DOHH2 (cell line): ENCODE measurements at regions not wholly inside any gene's neighbourhood (a gene's known extent, or its start where the extent isn't known, plus 50 kb on each side); places are given as distances from the start of the nearest gene placed in this dataset.

Experiments used
- EZH2phosphoT487 ChIP-seq: fragments of 200-600 bp; sonication (generic); IDR thresholded peaks from 2 replicates; pipeline ENCODE4 v1.6.1; 2017; ENCODE audit warnings: borderline replicate concordance, mild to moderate bottlenecking, antibody characterized with exemption, low read length, moderate library complexity, mixed read lengths
- TF ChIP-seq, protein P1 (sequence below): fragments of 200-600 bp; sonication (generic); IDR thresholded peaks from one replicate; pipeline ENCODE4 v1.5.1; 2014; ENCODE audit warnings: antibody characterized with exemption, mild to moderate bottlenecking, low read depth, low read length; ENCODE audit not compliant: poor library complexity, severe bottlenecking

DNA sequence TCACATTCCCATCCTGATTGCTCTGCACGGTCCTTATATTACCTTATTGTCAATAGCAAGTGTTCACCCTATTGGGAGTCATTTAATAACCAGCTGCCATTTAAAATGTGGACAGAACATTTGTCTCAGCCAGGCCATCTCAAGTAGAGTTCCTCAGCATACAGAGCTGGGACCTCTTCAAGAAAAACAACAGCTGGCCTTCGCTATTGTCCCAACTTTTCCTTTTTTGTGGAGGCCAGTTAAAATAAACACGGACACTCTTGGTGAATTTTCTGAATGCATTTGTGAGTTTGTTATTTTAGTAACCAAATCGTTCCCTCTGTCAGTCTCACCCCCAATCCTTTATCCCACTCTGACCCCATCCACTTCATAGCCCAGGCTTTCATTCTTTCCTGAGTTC lies 395.3 kb upstream of the PITX2 start:
- TF ChIP-seq, protein P1, sequence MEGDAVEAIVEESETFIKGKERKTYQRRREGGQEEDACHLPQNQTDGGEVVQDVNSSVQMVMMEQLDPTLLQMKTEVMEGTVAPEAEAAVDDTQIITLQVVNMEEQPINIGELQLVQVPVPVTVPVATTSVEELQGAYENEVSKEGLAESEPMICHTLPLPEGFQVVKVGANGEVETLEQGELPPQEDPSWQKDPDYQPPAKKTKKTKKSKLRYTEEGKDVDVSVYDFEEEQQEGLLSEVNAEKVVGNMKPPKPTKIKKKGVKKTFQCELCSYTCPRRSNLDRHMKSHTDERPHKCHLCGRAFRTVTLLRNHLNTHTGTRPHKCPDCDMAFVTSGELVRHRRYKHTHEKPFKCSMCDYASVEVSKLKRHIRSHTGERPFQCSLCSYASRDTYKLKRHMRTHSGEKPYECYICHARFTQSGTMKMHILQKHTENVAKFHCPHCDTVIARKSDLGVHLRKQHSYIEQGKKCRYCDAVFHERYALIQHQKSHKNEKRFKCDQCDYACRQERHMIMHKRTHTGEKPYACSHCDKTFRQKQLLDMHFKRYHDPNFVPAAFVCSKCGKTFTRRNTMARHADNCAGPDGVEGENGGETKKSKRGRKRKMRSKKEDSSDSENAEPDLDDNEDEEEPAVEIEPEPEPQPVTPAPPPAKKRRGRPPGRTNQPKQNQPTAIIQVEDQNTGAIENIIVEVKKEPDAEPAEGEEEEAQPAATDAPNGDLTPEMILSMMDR: no peak
- no peak for TF ChIP-seq EZH2phosphoT487
